Keratinocyte (primary cell): ENCODE measurements at regions not wholly inside any gene's neighbourhood (a gene's known extent, or its start where the extent isn't known, plus 50 kb on each side); places are given as distances from the start of the nearest gene placed in this dataset.

Experiments
- DNase-seq: peaks from one replicate; pipeline ENCODE4 v3.0.0-alpha.2; 2011; ENCODE audit warnings: low read depth, missing footprints, low spot score
- FAIRE-seq: peaks from 2 replicates; lab custom pipeline; 2011; peaks lifted over from hg19 to GRCh38; lab: Jason Lieb, UNC
- H2AFZ ChIP-seq: 2 replicates; pipeline ENCODE4 v1.6.0; 2012; ENCODE audit warnings: low read length, control low read depth, inconsistent platforms; ENCODE audit not compliant: control insufficient read depth
- H3K27ac ChIP-seq: 2 replicates; pipeline ENCODE4 v1.5.1; 2011; ENCODE audit warnings: low read length; ENCODE audit not compliant: control insufficient read depth, insufficient read depth
- H3K27me3 ChIP-seq: 3 replicates; pipeline ENCODE4 v1.6.0; 2011; ENCODE audit warnings: low read length; ENCODE audit not compliant: control insufficient read depth, insufficient read depth; ENCODE audit errors: extremely low read depth
- H3K36me3 ChIP-seq, 2 experiments: 2 replicates in 1 of 2; 3 replicates in 1 of 2; pipeline ENCODE4 v1.5.1; 2011; ENCODE audit warnings: low read length in 2 of 2, mild to moderate bottlenecking in 1 of 2; ENCODE audit not compliant: control insufficient read depth in 2 of 2, insufficient read depth in 2 of 2; ENCODE audit errors: extremely low read depth in 1 of 2
- H3K4me1 ChIP-seq: 3 replicates; pipeline ENCODE4 v1.5.1; 2011; ENCODE audit warnings: low read length; ENCODE audit not compliant: control insufficient read depth, insufficient read depth; ENCODE audit errors: extremely low read depth
- H3K4me2 ChIP-seq: 3 replicates; pipeline ENCODE4 v1.6.0; 2011; ENCODE audit warnings: low read depth, low read length; ENCODE audit not compliant: control insufficient read depth, insufficient read depth; ENCODE audit errors: extremely low read depth
- H3K4me3 ChIP-seq, 3 experiments: fragments of 200-600 bp in 1 of 3; sonication (generic) in 1 of 3; 2 replicates in 2 of 3; 3 replicates in 1 of 3; pipeline ENCODE4 v1.5.1; 2011 to 2016; ENCODE audit warnings: low read length in 3 of 3, mild to moderate bottlenecking in 3 of 3, control low read depth in 2 of 3, inconsistent platforms in 1 of 3, low read depth in 1 of 3, mixed read lengths in 1 of 3, mixed run types in 1 of 3, moderate library complexity in 1 of 3; ENCODE audit not compliant: control insufficient read depth in 2 of 3, insufficient read depth in 2 of 3; ENCODE audit errors: extremely low read depth in 1 of 3
- H3K79me2 ChIP-seq: 2 replicates; pipeline ENCODE4 v1.6.0; 2012; ENCODE audit warnings: low read length; ENCODE audit not compliant: control insufficient read depth, insufficient read depth
- H3K9ac ChIP-seq: 3 replicates; pipeline ENCODE4 v1.6.0; 2011; ENCODE audit warnings: low read length; ENCODE audit not compliant: control insufficient read depth, insufficient read depth; ENCODE audit errors: extremely low read depth
- H3K9me1 ChIP-seq: 3 replicates; pipeline ENCODE4 v1.6.0; 2011; ENCODE audit warnings: low read length; ENCODE audit not compliant: control insufficient read depth, insufficient read depth; ENCODE audit errors: extremely low read depth
- H3K9me3 ChIP-seq: 2 replicates; pipeline ENCODE4 v1.5.1; 2012; ENCODE audit warnings: low read depth, low read length; ENCODE audit not compliant: control insufficient read depth
- H4K20me1 ChIP-seq: 3 replicates; pipeline ENCODE4 v1.6.0; 2011; ENCODE audit warnings: low read length; ENCODE audit not compliant: control insufficient read depth, insufficient read depth; ENCODE audit errors: extremely low read depth
- EZH2 ChIP-seq: IDR thresholded peaks from one replicate; pipeline ENCODE4 v1.6.1; 2012; ENCODE audit warnings: inconsistent platforms, mild to moderate bottlenecking, low read length, moderate library complexity
- dilution Hi-C: fragments of 300-500 bp; cut with MboI; formaldehyde crosslinking; loops from one replicate; pipeline ENCODE4 v1.7.0; 2020; ENCODE audit warnings: low sequenced_read_pairs; ENCODE audit not compliant: extremely low pct_ligation_motif_present
- TF ChIP-seq, protein P1 (sequence below), 3 experiments: IDR thresholded peaks in 1 of 3; conservative IDR thresholded peaks in 1 of 3; optimal IDR thresholded peaks in 1 of 3; 2 replicates in 2 of 3; 3 replicates in 1 of 3; pipeline versions ENCODE3 to v1.5.1; 2011; ENCODE audit warnings: low read length in 3 of 3, mild to moderate bottlenecking in 3 of 3, moderate library complexity in 2 of 3, control low read depth in 1 of 3, inconsistent platforms in 1 of 3; ENCODE audit not compliant: insufficient read depth in 2 of 3; ENCODE audit errors: extremely low read depth in 1 of 3

DNA sequence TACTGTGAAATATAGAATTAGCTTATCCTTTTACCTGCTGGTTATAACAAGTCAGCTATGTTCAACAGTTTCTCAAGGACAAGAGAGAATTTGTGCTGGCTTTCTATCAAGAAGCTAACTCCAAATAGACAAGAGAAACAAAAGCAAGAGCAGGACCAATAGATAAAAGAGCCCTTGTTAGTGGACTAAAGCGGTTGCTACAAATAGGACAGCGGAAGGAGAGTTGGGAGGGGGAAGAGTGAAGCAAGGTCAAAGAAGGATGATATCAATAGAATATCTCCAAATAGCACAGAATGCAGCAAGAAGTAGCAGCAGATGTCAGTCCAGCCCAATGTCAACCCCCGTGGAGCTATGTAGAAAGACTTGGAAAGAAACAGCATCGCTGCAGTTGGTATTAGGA is 53.0 kb upstream of the AKT3 start:
- TF ChIP-seq, protein P1, sequence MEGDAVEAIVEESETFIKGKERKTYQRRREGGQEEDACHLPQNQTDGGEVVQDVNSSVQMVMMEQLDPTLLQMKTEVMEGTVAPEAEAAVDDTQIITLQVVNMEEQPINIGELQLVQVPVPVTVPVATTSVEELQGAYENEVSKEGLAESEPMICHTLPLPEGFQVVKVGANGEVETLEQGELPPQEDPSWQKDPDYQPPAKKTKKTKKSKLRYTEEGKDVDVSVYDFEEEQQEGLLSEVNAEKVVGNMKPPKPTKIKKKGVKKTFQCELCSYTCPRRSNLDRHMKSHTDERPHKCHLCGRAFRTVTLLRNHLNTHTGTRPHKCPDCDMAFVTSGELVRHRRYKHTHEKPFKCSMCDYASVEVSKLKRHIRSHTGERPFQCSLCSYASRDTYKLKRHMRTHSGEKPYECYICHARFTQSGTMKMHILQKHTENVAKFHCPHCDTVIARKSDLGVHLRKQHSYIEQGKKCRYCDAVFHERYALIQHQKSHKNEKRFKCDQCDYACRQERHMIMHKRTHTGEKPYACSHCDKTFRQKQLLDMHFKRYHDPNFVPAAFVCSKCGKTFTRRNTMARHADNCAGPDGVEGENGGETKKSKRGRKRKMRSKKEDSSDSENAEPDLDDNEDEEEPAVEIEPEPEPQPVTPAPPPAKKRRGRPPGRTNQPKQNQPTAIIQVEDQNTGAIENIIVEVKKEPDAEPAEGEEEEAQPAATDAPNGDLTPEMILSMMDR (optimal IDR thresholded peaks at IDR 0.05 in 1 of 3, IDR thresholded peaks at IDR 0.05 in 1 of 3, conservative IDR thresholded peaks at IDR 0.05 in 1 of 3; ENCODE audit: extremely low read depth in 1 of 3, insufficient read depth in 2 of 3, low read length in 3 of 3), result no peak
- no peak for TF ChIP-seq EZH2
- Histone ChIP-seq H3K9ac (no peak overlapping the region), H3K9me1 (no peaks in the 10 kb centered on the region), H3K9me3 (no peaks in the 10 kb centered on the region), H3K36me3 (no peaks in the 10 kb centered on the region), H3K4me2 (no peak overlapping the region), H3K79me2 (no peaks in the 10 kb centered on the region), H4K20me1 (no peaks in the 10 kb centered on the region), H3K27ac (no peak overlapping the region), H2AFZ (no peak overlapping the region), H3K4me1 (no peaks in the 10 kb centered on the region), H3K27me3 (no peaks in the 10 kb centered on the region), H3K4me3 (no peak overlapping the region)
- DNase-seq, result no peak
- dilution Hi-C loops, result no loop called here
- FAIRE-seq, result no peak

DNA sequence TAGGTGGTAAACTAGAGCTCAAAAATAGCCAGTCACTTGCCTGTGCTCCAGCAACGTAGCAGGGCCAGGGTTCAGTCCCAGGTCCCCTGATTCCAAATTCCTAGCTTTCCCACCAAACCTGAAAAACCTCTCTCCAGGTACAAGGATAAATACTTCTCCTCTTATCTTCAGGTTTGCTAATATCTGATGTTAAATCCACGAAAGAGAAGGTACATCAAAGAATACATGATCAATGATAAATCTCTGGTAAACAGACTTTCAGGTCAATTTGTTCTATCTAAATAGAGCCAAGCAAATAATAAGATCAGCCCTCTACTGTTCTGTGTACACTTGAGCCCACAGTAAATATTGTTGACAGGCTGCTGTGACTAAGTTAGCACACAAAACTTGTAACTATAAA is 52.1 kb upstream of the AKT3 start:
- Histone ChIP-seq H3K4me2 (no peak overlapping the region), H3K36me3 (no peaks in the 10 kb centered on the region), H3K9me1 (no peaks in the 10 kb centered on the region), H3K79me2 (no peaks in the 10 kb centered on the region), H3K9me3 (no peaks in the 10 kb centered on the region), H2AFZ (no peak overlapping the region), H3K9ac (no peak overlapping the region), H3K27ac (no peak overlapping the region), H3K4me1 (no peaks in the 10 kb centered on the region), H4K20me1 (no peaks in the 10 kb centered on the region), H3K27me3 (no peaks in the 10 kb centered on the region), H3K4me3 (no peak overlapping the region)
- DNase-seq (no peak), FAIRE-seq (no peak)
- dilution Hi-C loops, result no loop called here
- no peak for TF ChIP-seq EZH2
- TF ChIP-seq, protein P1 (optimal IDR thresholded peaks at IDR 0.05 in 1 of 3, IDR thresholded peaks at IDR 0.05 in 1 of 3, conservative IDR thresholded peaks at IDR 0.05 in 1 of 3; ENCODE audit: extremely low read depth in 1 of 3, insufficient read depth in 2 of 3, low read length in 3 of 3), result no peak
